HepG2 (cell line): ENCODE measurements at regions not wholly inside any gene's neighbourhood (a gene's known extent, or its start where the extent isn't known, plus 50 kb on each side); places are given as distances from the start of the nearest gene placed in this dataset.

Experiments used
- ASH2L ChIP-seq: fragments of 300-600, 200-600 bp; sonication (generic); IDR thresholded peaks from 2 replicates; pipeline ENCODE4 v1.7.0; 2017; ENCODE audit warnings: low read depth, mild to moderate bottlenecking, moderate library complexity, mixed read lengths, low read length; ENCODE audit not compliant: insufficient read length
- ZNF18 ChIP-seq: sonication (generic); formaldehyde crosslinking; IDR thresholded peaks from 2 replicates; pipeline ENCODE4 v1.8.0; 2022; ENCODE audit warnings: mild to moderate bottlenecking, missing genetic modification reagents; ENCODE audit not compliant: insufficient replicate concordance

- TF ChIP-seq ASH2L = no peak
- no peak for TF ChIP-seq ZNF18 (CRISPR knock-in tag)
Measured at GRCh38 chr6:81633391-81633790, 119.1 kb downstream of the TENT5A start.
